ENCODE measurements at regions not wholly inside any gene's neighbourhood (a gene's known extent, or its start where the extent isn't known, plus 50 kb on each side); places are given as distances from the start of the nearest gene placed in this dataset.

DNA sequence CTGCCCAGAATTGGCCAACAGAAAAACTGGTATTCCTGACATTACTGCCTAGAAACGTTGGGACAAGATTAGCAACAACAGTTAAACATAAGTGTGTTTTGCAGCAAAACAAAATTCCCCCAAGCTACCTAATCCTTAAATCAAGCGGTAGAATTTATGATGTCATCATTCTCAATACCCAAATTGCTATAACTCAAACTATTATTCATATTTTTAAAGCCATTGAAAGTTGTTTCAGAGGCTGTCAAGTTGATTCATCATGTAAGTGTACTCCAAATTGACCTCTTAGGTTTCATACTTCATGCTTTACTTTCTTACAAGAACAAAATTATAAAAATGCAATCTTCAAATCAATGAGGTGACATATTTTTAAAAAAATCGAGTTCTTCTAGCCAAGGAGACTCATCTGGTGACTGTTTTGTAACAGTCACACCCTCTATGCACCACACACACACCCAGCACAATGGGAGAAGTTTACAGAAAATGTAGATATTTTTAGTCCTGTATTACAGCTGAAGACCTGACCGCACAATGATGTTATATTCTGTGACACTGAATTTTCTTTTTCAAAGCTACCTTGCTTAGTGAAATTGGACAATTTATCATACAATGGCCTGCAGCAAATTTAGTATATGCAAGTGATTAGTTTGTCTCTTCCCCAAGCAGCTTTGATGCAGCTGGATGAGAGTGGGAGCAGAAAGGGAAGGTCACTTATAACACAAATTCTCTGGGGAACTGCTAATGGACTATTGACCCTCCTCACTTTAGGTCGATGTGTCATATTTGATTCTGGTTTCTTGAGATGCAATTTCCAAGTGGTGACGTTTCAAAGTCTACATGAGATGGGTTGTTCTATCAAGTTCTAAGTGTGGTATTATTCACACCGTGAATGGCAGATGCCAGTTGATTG is 345.3 kb upstream of the OBI1 start:
- Histone ChIP-seq H3K9me3 (no peaks in the 10 kb centered on the region), H3K4me1 (no peaks in the 10 kb centered on the region), H3K27ac (no peak overlapping the region), H3K4me3 (no peak overlapping the region), H3K27me3 (no peaks in the 10 kb centered on the region), H3K36me3 (ENCODE audit: low read depth, missing control alignments) (no peaks in the 10 kb centered on the region)
- no peak for DNase-seq
- intact Hi-C loops (cut with DNase I; ENCODE audit: low total_unique reads), result no loop called here
- TF ChIP-seq, protein P1, sequence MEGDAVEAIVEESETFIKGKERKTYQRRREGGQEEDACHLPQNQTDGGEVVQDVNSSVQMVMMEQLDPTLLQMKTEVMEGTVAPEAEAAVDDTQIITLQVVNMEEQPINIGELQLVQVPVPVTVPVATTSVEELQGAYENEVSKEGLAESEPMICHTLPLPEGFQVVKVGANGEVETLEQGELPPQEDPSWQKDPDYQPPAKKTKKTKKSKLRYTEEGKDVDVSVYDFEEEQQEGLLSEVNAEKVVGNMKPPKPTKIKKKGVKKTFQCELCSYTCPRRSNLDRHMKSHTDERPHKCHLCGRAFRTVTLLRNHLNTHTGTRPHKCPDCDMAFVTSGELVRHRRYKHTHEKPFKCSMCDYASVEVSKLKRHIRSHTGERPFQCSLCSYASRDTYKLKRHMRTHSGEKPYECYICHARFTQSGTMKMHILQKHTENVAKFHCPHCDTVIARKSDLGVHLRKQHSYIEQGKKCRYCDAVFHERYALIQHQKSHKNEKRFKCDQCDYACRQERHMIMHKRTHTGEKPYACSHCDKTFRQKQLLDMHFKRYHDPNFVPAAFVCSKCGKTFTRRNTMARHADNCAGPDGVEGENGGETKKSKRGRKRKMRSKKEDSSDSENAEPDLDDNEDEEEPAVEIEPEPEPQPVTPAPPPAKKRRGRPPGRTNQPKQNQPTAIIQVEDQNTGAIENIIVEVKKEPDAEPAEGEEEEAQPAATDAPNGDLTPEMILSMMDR (IDR thresholded peaks at IDR 0.05), result no peak
- TF ChIP-seq POLR2A (IDR thresholded peaks at IDR 0.05), result no peak
- WGBS, 2 donors, result 81 to 82% methylated on average over 7 of the region's 7 CpGs

DNA sequence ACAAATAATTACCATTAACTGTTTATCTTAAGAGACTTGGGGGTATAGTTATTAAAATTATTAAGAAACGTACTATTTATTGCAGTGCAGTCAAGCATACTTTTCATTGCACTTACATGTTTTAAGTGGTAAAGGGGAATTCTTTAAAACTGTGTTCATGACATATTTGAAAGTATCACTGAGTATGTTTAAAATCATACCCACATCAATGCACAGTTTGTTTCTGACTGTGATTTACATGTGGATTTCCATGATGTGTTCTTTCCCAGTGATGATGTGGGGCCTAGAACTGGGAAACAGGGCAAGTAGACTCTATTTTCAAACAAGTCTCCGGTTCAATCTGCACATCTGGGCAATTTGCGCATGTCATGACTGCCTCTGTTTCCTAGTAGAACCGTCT is 340.5 kb upstream of the OBI1 start:
- no peak for TF ChIP-seq POLR2A (IDR thresholded peaks at IDR 0.05)
- TF ChIP-seq, protein P1 (IDR thresholded peaks at IDR 0.05), result no peak
- Histone ChIP-seq H3K27me3 (no peaks in the 10 kb centered on the region), H3K9me3 (no peaks in the 10 kb centered on the region), H3K4me1 (no peaks in the 10 kb centered on the region), H3K36me3 (ENCODE audit: low read depth, missing control alignments) (no peaks in the 10 kb centered on the region), H3K4me3 (no peak overlapping the region), H3K27ac (no peak overlapping the region)
- intact Hi-C loops (cut with DNase I; ENCODE audit: low total_unique reads), result no loop called here
- 82 to 90% methylated on average over 4 of the region's 4 CpGs for WGBS, 2 donors
- no peak for DNase-seq

DNA sequence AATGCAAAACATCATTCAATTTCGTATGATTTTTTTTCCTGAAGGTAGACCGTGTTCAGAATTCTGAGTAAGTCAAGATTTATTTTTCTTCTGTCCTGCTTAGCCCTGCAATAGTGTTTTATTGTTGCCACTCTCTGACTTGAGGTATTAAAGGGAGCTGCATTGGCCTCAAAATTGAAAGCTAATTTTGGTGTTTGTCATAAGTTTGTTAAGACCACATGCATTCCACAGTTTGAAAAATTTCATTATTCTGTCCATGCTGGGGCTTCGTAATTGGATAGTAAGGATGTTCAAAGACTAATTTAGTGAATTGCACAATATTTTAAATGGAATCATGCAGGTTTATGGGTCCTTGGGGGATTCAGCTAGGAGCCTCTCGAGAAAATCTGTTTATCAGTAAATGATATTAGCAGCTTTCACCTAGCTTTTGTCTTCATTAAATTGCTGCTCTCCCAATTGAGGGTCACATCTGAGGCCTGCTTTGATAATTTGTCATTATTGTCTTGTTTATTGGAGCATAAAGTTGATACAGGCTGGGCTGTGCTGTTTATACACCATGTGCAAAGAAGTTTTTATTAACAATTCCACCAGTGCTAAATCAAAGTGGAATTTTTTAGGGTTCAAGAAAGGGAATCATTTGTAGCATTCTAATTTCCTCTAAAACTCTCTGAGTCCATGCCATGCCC is 339.8 kb upstream of the OBI1 start:
- H3K9me3 ChIP-seq, result no peaks in the 10 kb centered on the region
- H3K27ac ChIP-seq, result no peak overlapping the region
- H3K27me3 ChIP-seq, result no peaks in the 10 kb centered on the region
- no peak for DNase-seq
- H3K4me3 ChIP-seq, result no peak overlapping the region
- no peaks in the 10 kb centered on the region for H3K36me3 ChIP-seq (ENCODE audit: low read depth, missing control alignments)
- TF ChIP-seq POLR2A (IDR thresholded peaks at IDR 0.05), result no peak
- TF ChIP-seq, protein P1 (IDR thresholded peaks at IDR 0.05), result no peak
- 54 to 63% methylated on average over 4 of the region's 4 CpGs for WGBS, 2 donors
- H3K4me1 ChIP-seq, result no peaks in the 10 kb centered on the region
- intact Hi-C loops (cut with DNase I; ENCODE audit: low total_unique reads), result no loop called here

GRCh38 chr13:78997902-78998629 is 339.1 kb upstream of the OBI1 start:
- Histone ChIP-seq H3K4me3 (no peak overlapping the region), H3K36me3 (ENCODE audit: low read depth, missing control alignments) (no peaks in the 10 kb centered on the region), H3K27ac (no peak overlapping the region), H3K27me3 (no peaks in the 10 kb centered on the region), H3K9me3 (no peaks in the 10 kb centered on the region), H3K4me1 (no peaks in the 10 kb centered on the region)
- intact Hi-C loops (cut with DNase I; ENCODE audit: low total_unique reads), result no loop called here
- TF ChIP-seq, protein P1 (IDR thresholded peaks at IDR 0.05), result no peak
- TF ChIP-seq POLR2A (IDR thresholded peaks at IDR 0.05), result no peak
- no peak for DNase-seq
- 78 to 79% methylated on average over 9 of the region's 9 CpGs for WGBS, 2 donors
